Gastrocnemius medialis (tissue), 4 donors: ENCODE measurements at regions not wholly inside any gene's neighbourhood (a gene's known extent, or its start where the extent isn't known, plus 50 kb on each side); places are given as distances from the start of the nearest gene placed in this dataset.

Source experiments
- ATAC-seq, 2 donors: fragments of 150-250 bp; one replicate each; pipeline ENCODE4 v1.9.1; 2016
- DNase-seq, 2 donors: peaks; one replicate each; pipeline ENCODE4 v3.0.0-alpha.2; 2019
- H3K27ac ChIP-seq, 4 donors: fragments of 200-600 bp; sonication (generic); 1 replicate in 1 of 4; 2 replicates in 3 of 4; pipeline ENCODE4 v1.5.1; 2016 to 2018; ENCODE audit warnings: mild to moderate bottlenecking in 2 of 4, moderate library complexity in 1 of 4
- H3K27me3 ChIP-seq, 3 donors: fragments of 200-600 bp; sonication (generic) in 2 of 3; 1 replicate in 1 of 3; 2 replicates in 2 of 3; pipeline versions ENCODE4 v1.5.1 to v1.6.0; 2016 to 2019; ENCODE audit warnings: mild to moderate bottlenecking in 1 of 3, moderate library complexity in 1 of 3
- H3K36me3 ChIP-seq, 2 donors: fragments of 200-600 bp; sonication (generic) in 1 of 2; one replicate each; pipeline ENCODE4 v1.5.1; 2017 to 2018
- H3K4me1 ChIP-seq, 2 donors: fragments of 200-600 bp; sonication (generic) in 1 of 2; one replicate each; pipeline ENCODE4 v1.5.1; 2016 to 2017; ENCODE audit warnings: mild to moderate bottlenecking in 2 of 2
- H3K4me3 ChIP-seq, 4 donors: fragments of 200-600 bp; sonication (generic) in 3 of 4; 1 replicate in 1 of 4; 2 replicates in 3 of 4; pipeline ENCODE4 v1.5.1; 2016 to 2019; ENCODE audit warnings: mild to moderate bottlenecking in 2 of 4
- H3K9me3 ChIP-seq, 3 donors: fragments of 200-600 bp; sonication (generic) in 2 of 3; 1 replicate in 1 of 3; 2 replicates in 2 of 3; pipeline ENCODE4 v1.5.1; 2016 to 2019
- CTCF ChIP-seq, 5 experiments: fragments of 450-650 bp in 3 of 5; fragments of 200-600 bp in 2 of 5; sonication (generic) in 2 of 5; IDR thresholded peaks in 4 of 5; conservative IDR thresholded peaks in 1 of 5; 1 replicate in 4 of 5; 2 replicates in 1 of 5; pipeline ENCODE4 v1.5.1; 2016 to 2019; ENCODE audit warnings: antibody characterized with exemption in 5 of 5, mild to moderate bottlenecking in 3 of 5, moderate library complexity in 3 of 5
- POLR2A ChIP-seq, 2 donors: fragments of 450-650 bp; IDR thresholded peaks; one replicate each; pipeline ENCODE4 v1.6.1; 2017; ENCODE audit warnings: antibody characterized with exemption in 2 of 2, mild to moderate bottlenecking in 2 of 2, moderate library complexity in 2 of 2
- in situ Hi-C, 4 donors: fragments of 200-750 bp; cut with MboI; loops; one replicate each; pipeline versions ENCODE4 v1.15.0 to v1.8.0; 2017; ENCODE audit warnings: low sequenced_read_pairs in 4 of 4
- intact Hi-C: fragments of 100-400 bp; cut with DNase I; formaldehyde crosslinking; loops from one replicate; pipeline ENCODE4 v1.15.1; 2023; ENCODE audit warnings: low total_unique reads

- DNase-seq (no peak), ATAC-seq (no peak)
- Histone ChIP-seq H3K27me3 (no peaks in the 10 kb centered on the region), H3K4me3 (no peak overlapping the region), H3K9me3 (no peaks in the 10 kb centered on the region), H3K27ac (no peak overlapping the region), H3K36me3 (no peaks in the 10 kb centered on the region), H3K4me1 (no peaks in the 10 kb centered on the region)
- in situ Hi-C loops, result no loop called here
- TF ChIP-seq CTCF (IDR thresholded peaks at IDR 0.05 in 4 of 5, conservative IDR thresholded peaks at IDR 0.05 in 1 of 5) (no peak), POLR2A (IDR thresholded peaks at IDR 0.05) (no peak)
- intact Hi-C loops, result no loop called here
Measured at GRCh38 chr18:53747210-53747609, 477.3 kb downstream of the MBD2 start.

- ATAC-seq (no peak), DNase-seq (no peak)
- no peak overlapping the region for H3K4me3 ChIP-seq
- H3K27me3 ChIP-seq, result no peaks in the 10 kb centered on the region
- intact Hi-C loops (no loop called here), in situ Hi-C loops (no loop called here)
- H3K9me3 ChIP-seq, result no peaks in the 10 kb centered on the region
- no peak for TF ChIP-seq POLR2A (IDR thresholded peaks at IDR 0.05)
- no peak for TF ChIP-seq CTCF (IDR thresholded peaks at IDR 0.05 in 4 of 5, conservative IDR thresholded peaks at IDR 0.05 in 1 of 5)
- no peaks in the 10 kb centered on the region for H3K36me3 ChIP-seq
- no peak overlapping the region for H3K27ac ChIP-seq
- H3K4me1 ChIP-seq, result no peaks in the 10 kb centered on the region
Measured at GRCh38 chr18:53745986-53746385, 478.5 kb downstream of the MBD2 start.

- Histone ChIP-seq H3K4me3 (no peak overlapping the region), H3K27me3 (no peaks in the 10 kb centered on the region), H3K27ac (no peak overlapping the region), H3K9me3 (no peaks in the 10 kb centered on the region), H3K4me1 (no peaks in the 10 kb centered on the region), H3K36me3 (no peaks in the 10 kb centered on the region)
- TF ChIP-seq CTCF (IDR thresholded peaks at IDR 0.05 in 4 of 5, conservative IDR thresholded peaks at IDR 0.05 in 1 of 5) (no peak), POLR2A (IDR thresholded peaks at IDR 0.05) (no peak)
- DNase-seq, result no peak
- in situ Hi-C loops (no loop called here), intact Hi-C loops (no loop called here)
- no peak for ATAC-seq
Measured at GRCh38 chr18:53745224-53745967, 479.1 kb downstream of the MBD2 start.

DNA sequence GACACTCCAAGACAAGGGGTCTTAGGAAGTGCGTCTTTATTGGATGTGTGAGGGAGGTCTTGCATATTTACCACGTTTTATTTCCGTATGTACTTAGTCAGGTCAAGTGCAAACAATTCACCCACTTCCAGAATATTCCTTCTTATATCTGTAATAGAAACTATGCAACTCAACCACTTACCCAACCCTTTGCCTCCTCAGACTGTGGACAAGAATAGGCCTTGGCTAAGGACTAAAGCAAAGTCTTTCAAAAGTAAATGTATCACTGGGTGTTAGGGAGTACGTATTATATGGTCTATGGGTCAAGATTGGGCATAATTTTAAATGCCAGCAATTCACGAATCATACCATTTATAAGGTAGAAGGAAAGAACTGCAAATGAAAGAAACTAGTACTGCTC lies 484.8 kb downstream of the MBD2 start:
- DNase-seq (no peak), ATAC-seq (no peak)
- no peak overlapping the region for H3K27ac ChIP-seq
- TF ChIP-seq CTCF (IDR thresholded peaks at IDR 0.05 in 4 of 5, conservative IDR thresholded peaks at IDR 0.05 in 1 of 5) (no peak), POLR2A (IDR thresholded peaks at IDR 0.05) (no peak)
- intact Hi-C loops (no loop called here), in situ Hi-C loops (no loop called here)
- H3K4me3 ChIP-seq, result no peak overlapping the region
- no peaks in the 10 kb centered on the region for H3K9me3 ChIP-seq
- no peaks in the 10 kb centered on the region for H3K4me1 ChIP-seq
- H3K36me3 ChIP-seq, result no peaks in the 10 kb centered on the region
- H3K27me3 ChIP-seq, result no peaks in the 10 kb centered on the region

GRCh38 chr18:53735526-53735925 lies 488.9 kb downstream of the MBD2 start:
- TF ChIP-seq CTCF (IDR thresholded peaks at IDR 0.05 in 4 of 5, conservative IDR thresholded peaks at IDR 0.05 in 1 of 5) (no peak), POLR2A (IDR thresholded peaks at IDR 0.05) (no peak)
- Histone ChIP-seq H3K27ac (no peak overlapping the region), H3K4me1 (no peaks in the 10 kb centered on the region), H3K36me3 (no peaks in the 10 kb centered on the region), H3K9me3 (no peaks in the 10 kb centered on the region), H3K4me3 (no peak overlapping the region), H3K27me3 (no peaks in the 10 kb centered on the region)
- in situ Hi-C loops, result no loop called here
- ATAC-seq (no peak), DNase-seq (no peak)
- intact Hi-C loops, result no loop called here
